ENCODE measurements at regions not wholly inside any gene's neighbourhood (a gene's known extent, or its start where the extent isn't known, plus 50 kb on each side); places are given as distances from the start of the nearest gene placed in this dataset.

GRCh38 chr5:3466392-3466791, 129.2 kb upstream of the IRX1 start (continued):
- TF ChIP-seq KAT7 (CRISPR knock-in tag; IDR thresholded peaks at IDR 0.05; ENCODE audit: borderline replicate concordance) (no peak), ZNF416 (CRISPR knock-in tag; IDR thresholded peaks at IDR 0.05) (no peak), ATF6 (CRISPR knock-in tag; IDR thresholded peaks at IDR 0.05) (no peak)

GRCh38 chr5:3460416-3460815, 135.2 kb upstream of the IRX1 start:
- DNase-seq (ENCODE audit: low spot score) (no peak), ATAC-seq (no peak)
- no peaks in the 10 kb centered on the region for H3K9me3 Mint-ChIP-seq
- H3K36me3 Mint-ChIP-seq: no peaks in the 10 kb centered on the region
- POLR2A ChIA-PET: no interaction called here
- TF ChIP-seq ATF6 (CRISPR knock-in tag; IDR thresholded peaks at IDR 0.05): no peak
- TF ChIP-seq ELF4 (CRISPR knock-in tag; IDR thresholded peaks at IDR 0.05; ENCODE audit: low read depth): no peak
- TF ChIP-seq STAT6 (CRISPR knock-in tag; conservative IDR thresholded peaks at IDR 0.05; ENCODE audit: low read depth): no peak
- TF ChIP-seq AR (CRISPR knock-in tag; IDR thresholded peaks at IDR 0.05): no peak
- no peak for TF ChIP-seq ZSCAN18 (CRISPR knock-in tag; IDR thresholded peaks at IDR 0.05)
- no peak for TF ChIP-seq MAX (CRISPR knock-in tag; IDR thresholded peaks at IDR 0.05)
- no peak for TF ChIP-seq MYBL2 (CRISPR knock-in tag; IDR thresholded peaks at IDR 0.05)
- TF ChIP-seq ERG (CRISPR knock-in tag; IDR thresholded peaks at IDR 0.05): no peak
- TF ChIP-seq EMX1 (CRISPR knock-in tag; IDR thresholded peaks at IDR 0.05): no peak
- TF ChIP-seq TCF7 (CRISPR knock-in tag; IDR thresholded peaks at IDR 0.05; ENCODE audit: low read depth): no peak
- TF ChIP-seq FOXP1 (CRISPR knock-in tag; IDR thresholded peaks at IDR 0.05; ENCODE audit: borderline replicate concordance): no peak
- no peaks in the 10 kb centered on the region for H3K4me1 Mint-ChIP-seq
- H3K4me3 Mint-ChIP-seq: no peak overlapping the region
- H3K27me3 Mint-ChIP-seq (ENCODE audit: low read depth): no peaks in the 10 kb centered on the region
- no peak overlapping the region for H3K27ac Mint-ChIP-seq
- CTCF ChIA-PET: interaction anchor here (1.1 kb wide), 1 partner anchor 9 kb away, joined by 3 read pairs; no protein-coding TSS in a partner anchor

All from WTC11 (cell line).